NT2/D1 (cell line): ENCODE measurements at regions not wholly inside any gene's neighbourhood (a gene's known extent, or its start where the extent isn't known, plus 50 kb on each side); places are given as distances from the start of the nearest gene placed in this dataset.

Experiments used
- SUZ12 ChIP-seq: IDR thresholded peaks from 2 replicates; pipeline ENCODE4 v1.6.1; 2011; ENCODE audit not compliant: insufficient read length, insufficient read depth; ENCODE audit errors: extremely low read depth
- YY1 ChIP-seq: IDR thresholded peaks from 2 replicates; pipeline ENCODE4 v1.6.1; 2011; ENCODE audit not compliant: insufficient read length, insufficient read depth

GRCh38 chr18:5772306-5773105 lies 122.8 kb downstream of the TMEM200C start:
- TF ChIP-seq SUZ12 (no peak), YY1 (no peak)
